GM19043 (cell line): ENCODE measurements at regions not wholly inside any gene's neighbourhood (a gene's known extent, or its start where the extent isn't known, plus 50 kb on each side); places are given as distances from the start of the nearest gene placed in this dataset.
"Not testable (repeated sequence)": the region's sequence is repeated elsewhere in the genome, so short reads cannot be mapped to it uniquely, and the experiment has no call there.

Source experiments
- ATAC-seq: cut with Tn5 transposase; IDR thresholded peaks from one replicate; pipeline ENCODE4 v1.9.1; 2021; ENCODE audit warnings: low read depth; ENCODE audit not compliant: unreplicated experiment

GRCh38 chr7:81014908-81015307 is 96.1 kb upstream of the SEMA3C start:
- ATAC-seq, result no peak

- ATAC-seq, result no peak
Measured at GRCh38 chr7:81014266-81014665, 95.4 kb upstream of the SEMA3C start.

- ATAC-seq, result no peak
Measured at GRCh38 chr7:81013083-81013817, 94.4 kb upstream of the SEMA3C start.

GRCh38 chr7:81008901-81009300 is 90.0 kb upstream of the SEMA3C start:
- ATAC-seq, result no peak

GRCh38 chr7:81007051-81007450 is 88.2 kb upstream of the SEMA3C start:
- no peak for ATAC-seq

GRCh38 chr7:81005254-81005653 is 86.4 kb upstream of the SEMA3C start:
- ATAC-seq, result no peak

- no peak for ATAC-seq
Measured at GRCh38 chr7:81004098-81004497, 85.2 kb upstream of the SEMA3C start.

- ATAC-seq, result no peak
Measured at GRCh38 chr7:81003326-81003725, 84.5 kb upstream of the SEMA3C start.

GRCh38 chr7:81002421-81002820 is 83.6 kb upstream of the SEMA3C start:
- no peak for ATAC-seq

- no peak for ATAC-seq
Measured at GRCh38 chr7:80999771-81000170, 80.9 kb upstream of the SEMA3C start.

GRCh38 chr7:80999100-80999499 is 80.2 kb upstream of the SEMA3C start:
- no peak for ATAC-seq

- no peak for ATAC-seq
Measured at GRCh38 chr7:80997841-80998240, 79.0 kb upstream of the SEMA3C start.

GRCh38 chr7:80996236-80996635 is 77.4 kb upstream of the SEMA3C start:
- not testable (repeated sequence) for ATAC-seq

GRCh38 chr7:80991654-80992053 is 72.8 kb upstream of the SEMA3C start:
- ATAC-seq, result no peak

- no peak for ATAC-seq
Measured at GRCh38 chr7:80984619-80985018, 65.8 kb upstream of the SEMA3C start.

GRCh38 chr7:80981405-80981804 is 62.6 kb upstream of the SEMA3C start:
- no peak for ATAC-seq

GRCh38 chr7:80977751-80978150 is 58.9 kb upstream of the SEMA3C start:
- no peak for ATAC-seq

- no peak for ATAC-seq
Measured at GRCh38 chr7:80974396-80975358, 55.8 kb upstream of the SEMA3C start.

- no peak for ATAC-seq
Measured at GRCh38 chr7:80971225-80971624, 52.4 kb upstream of the SEMA3C start.
